ENCODE measurements at regions not wholly inside any gene's neighbourhood (a gene's known extent, or its start where the extent isn't known, plus 50 kb on each side); places are given as distances from the start of the nearest gene placed in this dataset.
"Not testable (repeated sequence)": the region's sequence is repeated elsewhere in the genome, so short reads cannot be mapped to it uniquely, and the experiment has no call there.

- no peaks in the 10 kb centered on the region for H3K4me1 ChIP-seq
- H3K27me3 ChIP-seq, result no peaks in the 10 kb centered on the region
- TF ChIP-seq, protein P1, sequence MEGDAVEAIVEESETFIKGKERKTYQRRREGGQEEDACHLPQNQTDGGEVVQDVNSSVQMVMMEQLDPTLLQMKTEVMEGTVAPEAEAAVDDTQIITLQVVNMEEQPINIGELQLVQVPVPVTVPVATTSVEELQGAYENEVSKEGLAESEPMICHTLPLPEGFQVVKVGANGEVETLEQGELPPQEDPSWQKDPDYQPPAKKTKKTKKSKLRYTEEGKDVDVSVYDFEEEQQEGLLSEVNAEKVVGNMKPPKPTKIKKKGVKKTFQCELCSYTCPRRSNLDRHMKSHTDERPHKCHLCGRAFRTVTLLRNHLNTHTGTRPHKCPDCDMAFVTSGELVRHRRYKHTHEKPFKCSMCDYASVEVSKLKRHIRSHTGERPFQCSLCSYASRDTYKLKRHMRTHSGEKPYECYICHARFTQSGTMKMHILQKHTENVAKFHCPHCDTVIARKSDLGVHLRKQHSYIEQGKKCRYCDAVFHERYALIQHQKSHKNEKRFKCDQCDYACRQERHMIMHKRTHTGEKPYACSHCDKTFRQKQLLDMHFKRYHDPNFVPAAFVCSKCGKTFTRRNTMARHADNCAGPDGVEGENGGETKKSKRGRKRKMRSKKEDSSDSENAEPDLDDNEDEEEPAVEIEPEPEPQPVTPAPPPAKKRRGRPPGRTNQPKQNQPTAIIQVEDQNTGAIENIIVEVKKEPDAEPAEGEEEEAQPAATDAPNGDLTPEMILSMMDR (IDR thresholded peaks at IDR 0.05), result no peak
- no peak for TF ChIP-seq POLR2A (IDR thresholded peaks at IDR 0.05)
- DNase-seq, result no peak
- no peaks in the 10 kb centered on the region for H3K36me3 ChIP-seq
- no peak overlapping the region for H3K27ac ChIP-seq
- H3K9me3 ChIP-seq, result no peaks in the 10 kb centered on the region
- H3K4me3 ChIP-seq, result no peak overlapping the region
These were observed 186.7 kb downstream of the UACA start for GRCh38 chr15:70576696-70577095.

GRCh38 chr15:70576276-70576675, 187.1 kb downstream of the UACA start:
- Histone ChIP-seq H3K4me3 (no peak overlapping the region), H3K27me3 (no peaks in the 10 kb centered on the region), H3K9me3 (no peaks in the 10 kb centered on the region), H3K4me1 (no peaks in the 10 kb centered on the region), H3K36me3 (no peaks in the 10 kb centered on the region), H3K27ac (no peak overlapping the region)
- no peak for DNase-seq
- TF ChIP-seq, protein P1 (IDR thresholded peaks at IDR 0.05), result no peak
- TF ChIP-seq POLR2A (IDR thresholded peaks at IDR 0.05), result no peak

DNA sequence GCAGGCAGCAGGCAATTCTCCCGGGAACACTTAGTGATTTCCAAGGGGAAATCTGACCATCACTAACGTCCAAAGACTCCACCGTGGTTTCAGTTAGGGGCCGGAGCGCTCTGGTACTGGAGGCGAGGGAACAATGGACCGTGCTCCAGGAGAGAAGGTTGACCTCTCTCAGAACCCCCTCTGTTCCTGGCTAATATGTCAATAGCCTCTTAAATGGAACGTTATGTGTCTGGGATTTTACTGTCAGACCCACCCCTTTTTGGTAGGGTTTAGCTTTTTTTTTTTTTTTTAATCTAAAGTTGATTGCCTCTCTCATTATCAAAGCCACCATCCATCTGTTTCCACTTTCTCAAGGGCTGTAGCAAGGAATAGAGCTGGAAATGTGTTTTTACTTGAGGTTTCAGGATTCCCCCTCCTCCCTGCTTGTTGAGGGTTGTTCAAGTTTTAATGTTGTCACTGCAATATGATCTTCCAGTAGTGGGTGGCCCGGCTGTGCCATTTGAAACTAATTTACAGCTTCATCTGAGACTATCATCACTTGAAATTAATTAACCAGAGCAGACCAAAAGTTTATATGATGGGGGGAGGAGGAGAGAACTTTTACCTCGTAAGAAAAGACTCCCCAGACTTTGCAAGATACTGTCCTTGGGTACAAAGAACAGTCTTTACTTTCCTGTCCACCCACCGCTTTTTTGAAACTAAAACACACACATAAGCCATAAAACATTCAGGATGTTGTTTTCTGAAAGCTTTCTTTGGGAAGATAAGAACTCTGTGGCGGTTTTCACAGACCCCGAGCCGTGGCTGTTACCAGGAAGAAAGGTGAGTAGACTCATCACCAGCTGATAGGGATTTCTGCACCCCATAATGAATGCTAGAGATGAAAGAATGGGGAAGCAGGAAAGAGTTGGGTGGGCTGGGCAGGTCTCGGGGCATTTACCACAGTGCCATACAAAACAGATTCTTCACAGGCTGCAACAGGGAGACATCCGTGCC, 187.8 kb downstream of the UACA start:
- Histone ChIP-seq H3K4me3 (no peak overlapping the region), H3K4me1 (no peaks in the 10 kb centered on the region), H3K9me3 (no peaks in the 10 kb centered on the region), H3K36me3 (no peaks in the 10 kb centered on the region), H3K27me3 (no peaks in the 10 kb centered on the region), H3K27ac (no peak overlapping the region)
- no peak for DNase-seq
- TF ChIP-seq POLR2A (IDR thresholded peaks at IDR 0.05), result no peak
- TF ChIP-seq, protein P1 (IDR thresholded peaks at IDR 0.05), result no peak

- DNase-seq, H3K9me3 ChIP-seq, H3K27ac ChIP-seq, H3K4me1 ChIP-seq, H3K27me3 ChIP-seq, H3K4me3 ChIP-seq, H3K36me3 ChIP-seq: not testable (repeated sequence)
These were observed 189.0 kb downstream of the UACA start for GRCh38 chr15:70574325-70574724.

- Histone ChIP-seq H3K9me3 (no peaks in the 10 kb centered on the region), H3K4me1 (no peaks in the 10 kb centered on the region), H3K4me3 (no peak overlapping the region), H3K27me3 (no peaks in the 10 kb centered on the region), H3K27ac (no peak overlapping the region), H3K36me3 (no peaks in the 10 kb centered on the region)
- no peak for DNase-seq
- TF ChIP-seq, protein P1 (IDR thresholded peaks at IDR 0.05), result no peak
- TF ChIP-seq POLR2A (IDR thresholded peaks at IDR 0.05), result no peak
These were observed 190.1 kb downstream of the UACA start for GRCh38 chr15:70573121-70573850.

- DNase-seq, result peak in 1 of 3 donors; percentile 52
- no peak overlapping the region for H3K27ac ChIP-seq
- H3K9me3 ChIP-seq, result no peaks in the 10 kb centered on the region
- no peaks in the 10 kb centered on the region for H3K4me1 ChIP-seq
- TF ChIP-seq, protein P1 (IDR thresholded peaks at IDR 0.05), result peak in 1 of 6 experiments; percentile 15
- TF ChIP-seq POLR2A (IDR thresholded peaks at IDR 0.05), result no peak
- no peak overlapping the region for H3K4me3 ChIP-seq
- H3K27me3 ChIP-seq, result no peaks in the 10 kb centered on the region
- H3K36me3 ChIP-seq, result no peaks in the 10 kb centered on the region
These were observed 193.6 kb downstream of the UACA start for GRCh38 chr15:70569714-70570231.
